Suprapubic skin (tissue), 4 donors: ENCODE measurements at regions not wholly inside any gene's neighbourhood (a gene's known extent, or its start where the extent isn't known, plus 50 kb on each side); places are given as distances from the start of the nearest gene placed in this dataset.

Experiments used
- DNase-seq, 2 donors: peaks; one replicate each; pipeline ENCODE4 v3.0.0-alpha.2; 2019; ENCODE audit warnings: low spot score in 2 of 2
- H3K27ac ChIP-seq: fragments of 200-600 bp; sonication (generic); one replicate; pipeline ENCODE4 v1.5.1; 2019
- H3K27me3 ChIP-seq: fragments of 200-600 bp; sonication (generic); one replicate; pipeline ENCODE4 v1.5.1; 2019
- H3K36me3 ChIP-seq: fragments of 200-600 bp; sonication (generic); one replicate; pipeline ENCODE4 v1.5.1; 2019
- H3K4me1 ChIP-seq: fragments of 200-600 bp; sonication (generic); one replicate; pipeline ENCODE4 v1.5.1; 2019
- H3K4me3 ChIP-seq: fragments of 200-600 bp; sonication (generic); one replicate; pipeline ENCODE4 v1.5.1; 2019; ENCODE audit warnings: mild to moderate bottlenecking
- H3K9me3 ChIP-seq: fragments of 200-600 bp; sonication (generic); one replicate; pipeline ENCODE4 v1.5.1; 2019
- EP300 ChIP-seq: sonication (generic); formaldehyde crosslinking; IDR thresholded peaks from one replicate; pipeline ENCODE4 v1.6.1; 2017; ENCODE audit warnings: antibody characterized with exemption
- POLR2A ChIP-seq, 2 donors: fragments of 450-650 bp; IDR thresholded peaks; one replicate each; pipeline ENCODE4 v1.6.1; 2017; ENCODE audit warnings: antibody characterized with exemption in 2 of 2, mild to moderate bottlenecking in 2 of 2, moderate library complexity in 2 of 2
- POLR2AphosphoS5 ChIP-seq, 3 donors: sonication (generic); formaldehyde crosslinking; IDR thresholded peaks; one replicate each; pipeline ENCODE4 v1.6.1; 2017; ENCODE audit warnings: antibody characterized with exemption in 3 of 3
- WGBS: methylation state at CpG from one replicate; pipeline ENCODE4 v1.1.5; 2018; 5-methylcytosine and 5-hydroxymethylcytosine counted together
- TF ChIP-seq, protein P1 (sequence below), 2 donors: fragments of 200-600 bp in 1 of 2; fragments of 450-650 bp in 1 of 2; sonication (generic) in 1 of 2; IDR thresholded peaks; one replicate each; pipeline ENCODE4 v1.5.1; 2016 to 2019; ENCODE audit warnings: antibody characterized with exemption in 2 of 2, mild to moderate bottlenecking in 1 of 2, moderate library complexity in 1 of 2

DNA sequence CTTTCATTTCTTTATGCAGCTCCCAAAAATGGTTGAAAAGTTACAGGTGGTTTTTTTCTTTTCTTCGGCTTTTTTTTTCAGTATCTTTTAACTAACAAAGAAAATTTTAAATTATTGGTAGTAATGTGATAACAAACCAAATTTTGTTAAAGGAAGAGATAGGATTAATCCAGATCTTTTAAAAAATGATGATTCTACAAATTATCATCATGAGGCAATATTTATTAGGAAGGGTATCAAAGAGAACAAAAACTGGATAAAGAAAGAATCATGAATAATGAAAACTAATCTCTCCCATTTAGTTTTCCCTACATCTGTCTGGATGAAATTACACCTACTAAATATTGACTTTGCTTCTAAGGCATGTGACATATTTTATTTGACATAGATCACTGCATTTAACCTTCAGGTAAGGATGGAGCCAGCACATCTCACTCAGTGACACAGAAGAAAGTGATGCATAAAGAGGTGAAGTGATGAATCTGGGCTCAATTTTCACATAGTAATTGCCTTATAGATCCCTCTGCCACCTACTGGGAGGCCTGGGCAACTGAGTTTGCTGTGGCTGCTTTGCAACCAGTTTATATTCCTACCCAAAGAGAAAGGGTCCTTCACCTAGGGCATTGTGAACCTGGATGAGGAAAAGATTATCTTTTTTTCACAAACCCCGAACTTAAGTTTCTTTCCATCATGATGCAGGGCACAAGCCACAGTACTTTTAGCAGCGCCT lies 155.6 kb downstream of the HNRNPD start:
- no peak overlapping the region for H3K27ac ChIP-seq
- H3K4me1 ChIP-seq: no peaks in the 10 kb centered on the region
- H3K36me3 ChIP-seq: no peaks in the 10 kb centered on the region
- DNase-seq: no peak
- 92% methylated on average over 3 of the region's 3 CpGs for WGBS
- no peak overlapping the region for H3K4me3 ChIP-seq
- H3K9me3 ChIP-seq: no peaks in the 10 kb centered on the region
- TF ChIP-seq POLR2A (IDR thresholded peaks at IDR 0.05) (no peak), EP300 (no peak), POLR2AphosphoS5 (IDR thresholded peaks at IDR 0.05) (no peak)
- TF ChIP-seq, protein P1, sequence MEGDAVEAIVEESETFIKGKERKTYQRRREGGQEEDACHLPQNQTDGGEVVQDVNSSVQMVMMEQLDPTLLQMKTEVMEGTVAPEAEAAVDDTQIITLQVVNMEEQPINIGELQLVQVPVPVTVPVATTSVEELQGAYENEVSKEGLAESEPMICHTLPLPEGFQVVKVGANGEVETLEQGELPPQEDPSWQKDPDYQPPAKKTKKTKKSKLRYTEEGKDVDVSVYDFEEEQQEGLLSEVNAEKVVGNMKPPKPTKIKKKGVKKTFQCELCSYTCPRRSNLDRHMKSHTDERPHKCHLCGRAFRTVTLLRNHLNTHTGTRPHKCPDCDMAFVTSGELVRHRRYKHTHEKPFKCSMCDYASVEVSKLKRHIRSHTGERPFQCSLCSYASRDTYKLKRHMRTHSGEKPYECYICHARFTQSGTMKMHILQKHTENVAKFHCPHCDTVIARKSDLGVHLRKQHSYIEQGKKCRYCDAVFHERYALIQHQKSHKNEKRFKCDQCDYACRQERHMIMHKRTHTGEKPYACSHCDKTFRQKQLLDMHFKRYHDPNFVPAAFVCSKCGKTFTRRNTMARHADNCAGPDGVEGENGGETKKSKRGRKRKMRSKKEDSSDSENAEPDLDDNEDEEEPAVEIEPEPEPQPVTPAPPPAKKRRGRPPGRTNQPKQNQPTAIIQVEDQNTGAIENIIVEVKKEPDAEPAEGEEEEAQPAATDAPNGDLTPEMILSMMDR (IDR thresholded peaks at IDR 0.05): peak in 1 of 2 donors; percentile 14
- H3K27me3 ChIP-seq: no peaks in the 10 kb centered on the region

DNA sequence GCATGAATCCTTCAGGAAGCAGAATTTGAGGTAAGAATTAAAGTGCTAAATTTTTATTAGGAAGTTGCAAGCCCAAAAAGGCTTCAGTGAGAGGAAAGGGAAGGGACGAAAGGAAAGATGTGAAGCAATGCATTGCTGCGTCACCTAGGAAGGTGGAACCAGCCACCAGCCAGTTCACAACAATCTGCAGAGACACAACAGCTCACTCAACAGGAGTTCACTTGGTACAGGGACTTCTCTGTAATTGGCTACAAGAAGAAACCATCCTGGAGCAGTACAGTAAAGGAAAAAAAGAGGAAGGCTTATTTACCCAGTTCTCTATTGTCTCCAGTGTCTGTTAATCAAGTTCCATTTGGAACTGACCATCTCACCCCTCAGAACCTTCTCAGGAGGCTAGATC lies 157.6 kb downstream of the HNRNPD start:
- H3K4me3 ChIP-seq: no peak overlapping the region
- no peaks in the 10 kb centered on the region for H3K27me3 ChIP-seq
- no peak for DNase-seq
- no peak for TF ChIP-seq POLR2A (IDR thresholded peaks at IDR 0.05)
- 91% methylated on average over 2 of the region's 2 CpGs for WGBS
- no peaks in the 10 kb centered on the region for H3K4me1 ChIP-seq
- no peaks in the 10 kb centered on the region for H3K36me3 ChIP-seq
- H3K27ac ChIP-seq: no peak overlapping the region
- H3K9me3 ChIP-seq: no peaks in the 10 kb centered on the region

DNA sequence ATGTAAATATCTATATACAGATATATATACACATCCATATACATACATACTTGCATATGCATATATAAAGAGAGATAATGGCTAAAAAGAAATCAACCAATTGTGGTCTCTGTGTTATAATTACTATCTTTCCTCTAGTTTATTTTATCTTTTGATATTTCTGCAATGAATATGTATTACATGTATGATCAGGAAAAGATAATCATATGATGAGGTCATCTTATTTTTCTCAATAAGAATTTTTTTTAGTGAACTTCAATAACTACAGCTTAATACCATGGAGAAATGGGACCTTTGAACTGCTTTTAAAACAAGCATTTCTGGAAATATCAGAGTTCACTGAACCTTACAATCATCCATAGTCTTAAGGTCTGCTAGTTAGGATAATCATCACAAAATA lies 158.0 kb downstream of the HNRNPD start:
- no peak overlapping the region for H3K27ac ChIP-seq
- H3K4me3 ChIP-seq: no peak overlapping the region
- no peaks in the 10 kb centered on the region for H3K36me3 ChIP-seq
- no peaks in the 10 kb centered on the region for H3K9me3 ChIP-seq
- no peak for DNase-seq
- no peaks in the 10 kb centered on the region for H3K4me1 ChIP-seq
- no peaks in the 10 kb centered on the region for H3K27me3 ChIP-seq
- TF ChIP-seq POLR2A (IDR thresholded peaks at IDR 0.05) (no peak), EP300 (no peak), POLR2AphosphoS5 (IDR thresholded peaks at IDR 0.05) (no peak)
- TF ChIP-seq, protein P1 (IDR thresholded peaks at IDR 0.05): no peak

DNA sequence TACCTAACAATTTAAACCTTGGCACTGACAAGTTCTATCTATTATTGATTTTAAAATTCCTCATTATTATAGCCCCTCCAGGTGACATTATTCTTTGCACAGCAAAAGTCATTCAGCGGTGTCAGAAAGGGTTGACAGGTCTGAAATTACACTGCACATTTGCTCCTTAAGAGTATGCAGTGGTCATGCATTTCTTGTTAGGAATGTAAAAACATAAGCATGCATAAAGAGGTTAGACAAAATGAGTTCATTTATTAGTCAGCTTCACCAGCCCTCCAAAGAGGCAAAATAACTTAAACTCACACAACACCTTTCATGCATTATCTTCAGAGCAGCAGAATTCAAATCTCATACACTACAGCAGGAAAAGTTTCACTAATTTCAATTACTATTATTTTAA lies 158.8 kb downstream of the HNRNPD start:
- no peak for DNase-seq
- Histone ChIP-seq H3K27ac (no peak overlapping the region), H3K36me3 (no peaks in the 10 kb centered on the region), H3K4me3 (no peak overlapping the region), H3K27me3 (no peaks in the 10 kb centered on the region), H3K4me1 (no peaks in the 10 kb centered on the region), H3K9me3 (no peaks in the 10 kb centered on the region)
- TF ChIP-seq POLR2AphosphoS5 (IDR thresholded peaks at IDR 0.05) (no peak), POLR2A (IDR thresholded peaks at IDR 0.05) (no peak), EP300 (no peak)
- TF ChIP-seq, protein P1 (IDR thresholded peaks at IDR 0.05): no peak
- WGBS: 97% methylated on average over 1 of the region's 1 CpG

DNA sequence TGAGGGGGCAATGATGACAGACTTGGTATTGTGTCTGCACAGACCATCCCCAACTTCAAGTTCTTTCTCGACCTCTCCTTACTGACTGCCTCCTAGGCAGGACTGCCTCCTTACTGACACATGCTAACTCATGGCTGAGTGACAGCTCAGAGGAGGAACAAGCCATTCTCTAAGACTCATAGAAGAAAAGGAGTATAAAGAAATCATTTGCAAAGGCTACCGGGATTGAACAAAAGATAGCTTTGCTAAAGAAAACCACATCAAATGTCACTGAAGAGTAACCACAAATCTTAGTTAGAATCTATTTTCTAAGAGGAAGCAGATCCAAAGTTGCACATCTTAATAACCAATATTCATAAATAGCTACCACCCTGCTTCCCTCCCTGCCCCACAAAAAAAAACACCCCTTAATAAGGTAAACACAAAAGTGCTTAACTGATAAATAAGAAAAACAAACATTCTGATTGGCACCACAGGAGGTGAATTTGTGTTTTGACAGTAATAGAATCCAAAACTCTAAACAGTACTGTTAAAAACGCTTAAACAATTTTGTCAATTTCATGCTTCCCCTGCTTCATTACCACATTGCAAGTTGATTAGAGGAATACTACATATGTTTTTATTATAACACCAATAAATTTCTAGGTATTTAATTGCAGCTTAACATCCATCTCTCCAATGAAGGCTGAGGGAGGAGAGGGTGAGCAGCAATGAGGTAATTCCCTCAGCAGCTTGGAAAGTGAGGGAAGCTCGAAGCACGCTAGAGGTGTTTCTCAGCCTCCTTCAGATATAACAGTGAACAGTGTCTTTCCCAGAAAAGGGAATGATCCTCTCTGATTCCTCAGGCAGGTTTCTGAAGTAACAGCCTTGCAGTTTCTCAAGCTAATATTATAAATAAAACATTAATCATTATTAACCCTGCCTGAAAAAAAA lies 160.0 kb downstream of the HNRNPD start:
- DNase-seq: no peak
- no peaks in the 10 kb centered on the region for H3K36me3 ChIP-seq
- no peaks in the 10 kb centered on the region for H3K27me3 ChIP-seq
- H3K4me3 ChIP-seq: no peak overlapping the region
- H3K4me1 ChIP-seq: no peaks in the 10 kb centered on the region
- TF ChIP-seq EP300: no peak
- WGBS: 56% methylated on average over 5 of the region's 5 CpGs
- no peak overlapping the region for H3K27ac ChIP-seq
- H3K9me3 ChIP-seq: no peaks in the 10 kb centered on the region
